Testis (tissue), 2 donors: ENCODE measurements at regions not wholly inside any gene's neighbourhood (a gene's known extent, or its start where the extent isn't known, plus 50 kb on each side); places are given as distances from the start of the nearest gene placed in this dataset.

Experiments
- DNase-seq: peaks from one replicate; pipeline ENCODE4 v3.0.0-alpha.2; 2019
- H3K27ac ChIP-seq, 2 donors: fragments of 200-600 bp; sonication (generic); one replicate each; pipeline ENCODE4 v1.5.1; 2019
- H3K27me3 ChIP-seq: fragments of 200-600 bp; sonication (generic); one replicate; pipeline ENCODE4 v1.5.1; 2019
- H3K36me3 ChIP-seq: fragments of 200-600 bp; sonication (generic); one replicate; pipeline ENCODE4 v1.5.1; 2017; ENCODE audit warnings: low read depth; ENCODE audit errors: missing control alignments
- H3K4me1 ChIP-seq: fragments of 200-600 bp; sonication (generic); one replicate; pipeline ENCODE4 v1.5.1; 2019
- H3K4me3 ChIP-seq, 2 donors: fragments of 200-600 bp; sonication (generic); one replicate each; pipeline ENCODE4 v1.5.1; 2017 to 2019
- H3K9me3 ChIP-seq: fragments of 200-600 bp; sonication (generic); one replicate; pipeline ENCODE4 v1.5.1; 2017
- POLR2A ChIP-seq: fragments of 450-650 bp; IDR thresholded peaks from one replicate; pipeline ENCODE4 v1.6.1; 2017; ENCODE audit warnings: antibody characterized with exemption, mild to moderate bottlenecking, moderate library complexity
- WGBS, 2 donors: methylation state at CpG; one replicate each; pipeline ENCODE4 v1.1.5; 2018; 5-methylcytosine and 5-hydroxymethylcytosine counted together
- intact Hi-C: fragments of 100-400 bp; cut with DNase I; formaldehyde crosslinking; loops from one replicate; pipeline ENCODE4 v1.15.1; 2023; ENCODE audit warnings: low total_unique reads
- TF ChIP-seq, protein P1 (sequence below), 3 experiments: fragments of 450-650 bp in 2 of 3; fragments of 200-600 bp in 1 of 3; sonication (generic) in 1 of 3; IDR thresholded peaks; one replicate each; pipeline ENCODE4 v1.5.1; 2016 to 2019; ENCODE audit warnings: antibody characterized with exemption in 3 of 3, mild to moderate bottlenecking in 2 of 3, moderate library complexity in 1 of 3

DNA sequence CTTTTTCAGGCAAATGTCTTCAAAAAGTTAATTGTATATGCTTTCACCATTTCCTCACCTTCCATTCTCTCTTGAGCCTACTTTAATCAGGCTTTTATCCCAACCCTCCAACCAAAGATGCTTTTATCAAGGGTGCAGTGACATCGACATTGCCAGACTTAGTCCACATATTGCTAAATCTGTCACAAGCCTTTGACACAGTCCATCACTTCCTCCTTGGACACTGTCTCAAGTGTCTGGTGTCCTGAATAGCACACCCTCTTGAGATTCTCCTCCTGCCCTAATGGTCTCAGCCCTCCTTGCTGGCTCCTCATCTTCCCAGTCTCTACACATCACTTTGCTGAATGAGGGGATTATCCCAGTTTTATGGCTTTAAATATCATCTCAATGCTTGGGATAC is 147.5 kb upstream of the SLC39A10 start:
- Histone ChIP-seq H3K27me3 (no peaks in the 10 kb centered on the region), H3K4me3 (no peak overlapping the region), H3K36me3 (no peaks in the 10 kb centered on the region), H3K9me3 (no peaks in the 10 kb centered on the region), H3K4me1 (peaks cover 6% of the 10 kb centered on the region), H3K27ac (no peak overlapping the region)
- WGBS, 2 donors = 90 to 93% methylated on average over 1 of the region's 1 CpG
- TF ChIP-seq, protein P1, sequence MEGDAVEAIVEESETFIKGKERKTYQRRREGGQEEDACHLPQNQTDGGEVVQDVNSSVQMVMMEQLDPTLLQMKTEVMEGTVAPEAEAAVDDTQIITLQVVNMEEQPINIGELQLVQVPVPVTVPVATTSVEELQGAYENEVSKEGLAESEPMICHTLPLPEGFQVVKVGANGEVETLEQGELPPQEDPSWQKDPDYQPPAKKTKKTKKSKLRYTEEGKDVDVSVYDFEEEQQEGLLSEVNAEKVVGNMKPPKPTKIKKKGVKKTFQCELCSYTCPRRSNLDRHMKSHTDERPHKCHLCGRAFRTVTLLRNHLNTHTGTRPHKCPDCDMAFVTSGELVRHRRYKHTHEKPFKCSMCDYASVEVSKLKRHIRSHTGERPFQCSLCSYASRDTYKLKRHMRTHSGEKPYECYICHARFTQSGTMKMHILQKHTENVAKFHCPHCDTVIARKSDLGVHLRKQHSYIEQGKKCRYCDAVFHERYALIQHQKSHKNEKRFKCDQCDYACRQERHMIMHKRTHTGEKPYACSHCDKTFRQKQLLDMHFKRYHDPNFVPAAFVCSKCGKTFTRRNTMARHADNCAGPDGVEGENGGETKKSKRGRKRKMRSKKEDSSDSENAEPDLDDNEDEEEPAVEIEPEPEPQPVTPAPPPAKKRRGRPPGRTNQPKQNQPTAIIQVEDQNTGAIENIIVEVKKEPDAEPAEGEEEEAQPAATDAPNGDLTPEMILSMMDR (IDR thresholded peaks at IDR 0.05) = no peak
- TF ChIP-seq POLR2A = no peak
- DNase-seq = no peak
- intact Hi-C loops = no loop called here

DNA sequence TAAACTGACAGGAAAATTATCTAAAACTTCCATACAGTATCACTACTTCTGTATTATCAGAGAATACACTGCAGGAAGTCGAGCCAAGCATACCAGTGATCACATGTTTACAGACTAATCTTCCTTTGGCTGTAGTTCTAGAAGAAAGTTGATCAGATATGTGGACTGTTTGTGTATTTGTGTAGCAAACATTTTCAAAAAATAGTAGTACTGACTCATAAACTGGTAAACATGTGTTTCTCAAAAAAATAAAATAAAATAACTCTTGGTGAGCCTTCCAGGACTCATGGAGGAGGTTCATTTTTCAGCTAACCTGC is 148.9 kb upstream of the SLC39A10 start:
- TF ChIP-seq POLR2A = no peak
- TF ChIP-seq, protein P1 (IDR thresholded peaks at IDR 0.05) = no peak
- 63 to 81% methylated on average over 1 of the region's 1 CpG for WGBS, 2 donors
- intact Hi-C loops = no loop called here
- peaks cover 6% of the 10 kb centered on the region for H3K4me1 ChIP-seq
- H3K36me3 ChIP-seq = no peaks in the 10 kb centered on the region
- DNase-seq = no peak
- H3K27me3 ChIP-seq = no peaks in the 10 kb centered on the region
- H3K27ac ChIP-seq = no peak overlapping the region
- H3K4me3 ChIP-seq = no peak overlapping the region
- no peaks in the 10 kb centered on the region for H3K9me3 ChIP-seq

DNA sequence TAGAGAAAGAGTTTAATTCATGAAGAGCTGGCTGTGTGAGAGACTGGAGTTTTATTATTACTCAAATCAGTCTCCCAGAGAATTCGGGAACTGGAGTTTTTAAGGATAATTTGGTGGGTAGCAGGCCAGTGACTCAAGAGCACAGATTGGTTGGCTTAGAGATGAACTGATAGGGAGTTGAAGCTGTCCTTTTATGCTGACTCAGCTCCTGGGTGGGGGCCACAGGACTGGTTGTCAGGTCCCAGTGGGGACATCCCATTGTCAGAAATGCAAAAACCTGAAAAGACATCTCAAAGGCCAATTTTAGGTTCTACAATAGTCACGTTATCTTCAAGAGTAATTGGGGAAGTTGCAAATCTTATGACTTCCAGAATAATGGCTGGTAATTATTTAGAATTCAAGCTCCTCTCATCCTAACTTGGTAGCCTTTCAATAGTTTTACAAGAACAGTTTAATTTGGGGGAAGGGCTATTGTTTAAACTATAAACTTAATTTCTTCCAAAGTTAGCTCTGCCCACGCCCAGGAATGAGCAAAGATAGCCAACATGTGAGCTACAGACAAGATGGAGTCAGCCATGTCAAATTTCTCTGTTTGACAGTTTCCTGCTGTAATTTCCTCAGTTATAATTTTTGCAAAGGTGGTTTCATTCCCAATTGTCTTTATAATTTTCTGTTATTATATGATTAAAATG is 149.4 kb upstream of the SLC39A10 start:
- WGBS, 2 donors = 74 to 80% methylated on average over 3 of the region's 3 CpGs
- Histone ChIP-seq H3K4me1 (peaks cover 6% of the 10 kb centered on the region), H3K27me3 (no peaks in the 10 kb centered on the region), H3K27ac (peak overlapping the region; percentile 46 to 58), H3K36me3 (no peaks in the 10 kb centered on the region), H3K9me3 (no peaks in the 10 kb centered on the region), H3K4me3 (no peak overlapping the region)
- intact Hi-C loops = no loop called here
- no peak for TF ChIP-seq POLR2A
- TF ChIP-seq, protein P1 (IDR thresholded peaks at IDR 0.05) = no peak
- DNase-seq = no peak

DNA sequence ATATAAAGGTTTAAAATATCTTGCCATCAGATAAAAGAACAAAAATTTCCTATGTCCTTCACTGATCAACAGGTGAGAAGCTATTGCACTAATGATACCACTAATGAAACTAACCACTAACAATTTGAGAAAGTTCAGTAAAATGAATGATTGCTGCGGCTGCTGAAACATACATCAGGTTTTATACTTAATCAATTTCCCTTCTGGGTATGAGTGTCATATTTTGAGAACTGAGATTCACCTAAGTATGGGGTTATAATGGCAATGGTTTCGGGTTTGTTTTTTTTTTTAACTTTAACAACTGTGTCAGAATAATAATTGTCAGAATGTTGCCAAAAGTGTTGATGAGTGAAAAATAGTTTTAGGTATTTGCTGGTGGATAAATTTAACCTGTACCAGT is 151.3 kb upstream of the SLC39A10 start:
- WGBS, 2 donors = 81 to 87% methylated on average over 2 of the region's 2 CpGs
- Histone ChIP-seq H3K36me3 (no peaks in the 10 kb centered on the region), H3K4me1 (peaks cover 6% of the 10 kb centered on the region), H3K27me3 (no peaks in the 10 kb centered on the region), H3K27ac (peak overlapping the region; percentile 46 to 68), H3K9me3 (no peaks in the 10 kb centered on the region), H3K4me3 (no peak overlapping the region)
- intact Hi-C loops = no loop called here
- DNase-seq = no peak
- TF ChIP-seq, protein P1 (IDR thresholded peaks at IDR 0.05) = no peak
- no peak for TF ChIP-seq POLR2A

DNA sequence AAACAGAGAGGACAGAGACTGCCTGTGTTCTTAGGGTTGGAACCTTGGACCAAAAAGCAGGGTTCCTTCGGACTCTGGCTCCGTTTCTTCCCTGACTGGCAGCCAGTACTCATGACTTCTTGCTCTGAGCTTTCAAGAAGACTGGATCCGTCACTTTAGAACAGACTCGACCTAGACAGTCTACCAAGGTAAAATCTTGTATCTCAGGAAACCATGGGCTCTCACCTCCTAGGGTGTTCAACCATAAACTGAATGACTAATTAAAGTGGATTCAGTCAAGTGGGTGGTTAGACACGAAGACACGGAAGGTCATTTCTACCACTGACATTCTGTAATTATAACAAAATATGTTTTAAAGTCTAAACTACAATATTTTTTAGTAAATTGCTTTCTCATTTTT is 153.8 kb upstream of the SLC39A10 start:
- no peak for DNase-seq
- Histone ChIP-seq H3K4me1 (peaks cover 6% of the 10 kb centered on the region), H3K36me3 (no peaks in the 10 kb centered on the region), H3K27me3 (no peaks in the 10 kb centered on the region), H3K9me3 (no peaks in the 10 kb centered on the region), H3K27ac (no peak overlapping the region), H3K4me3 (no peak overlapping the region)
- TF ChIP-seq, protein P1 (IDR thresholded peaks at IDR 0.05) = no peak
- no peak for TF ChIP-seq POLR2A
- WGBS, 2 donors = 75 to 80% methylated on average over 6 of the region's 6 CpGs
- intact Hi-C loops = no loop called here
